AG04450 (cell line): ENCODE measurements at regions not wholly inside any gene's neighbourhood (a gene's known extent, or its start where the extent isn't known, plus 50 kb on each side); places are given as distances from the start of the nearest gene placed in this dataset.

Experiments used
- CTCF ChIA-PET: fragments of 300-600, 350-600 bp; formaldehyde crosslinking; extraction: SDS; loops from one replicate; lab custom pipeline; 2022; ENCODE audit warnings: antibody characterized with exemption, inconsistent platforms; lab: Charles Lee
- POLR2A ChIA-PET: fragments of 350-600 bp; formaldehyde crosslinking; extraction: SDS; loops from one replicate; lab custom pipeline; 2021; ENCODE audit warnings: antibody characterized with exemption, inconsistent platforms; lab: Yijun Ruan, JAX
- DNase-seq: peaks from one replicate; pipeline ENCODE4 v3.0.0-alpha.2; 2011; ENCODE audit warnings: low read depth, low spot score
- H3K27ac ChIP-seq: one replicate; pipeline ENCODE4 v1.5.1; 2012; ENCODE audit warnings: low read depth, low read length, control low read depth
- H3K27me3 ChIP-seq: one replicate; pipeline ENCODE4 v1.6.0; 2012; ENCODE audit warnings: low read length; ENCODE audit not compliant: control insufficient read depth, insufficient read depth
- H3K4me3 ChIP-seq: 2 replicates; pipeline ENCODE4 v1.5.1; 2011; ENCODE audit warnings: mild to moderate bottlenecking, low read depth, low read length, control low read depth
- H3K9me3 ChIP-seq: 2 replicates; pipeline ENCODE4 v1.5.1; 2012; ENCODE audit warnings: low read length; ENCODE audit not compliant: control insufficient read depth, insufficient read depth
- CTCF ChIP-seq: IDR thresholded peaks from 2 replicates; pipeline ENCODE4 v1.5.1; 2011; ENCODE audit warnings: low read depth, low read length, control low read depth, inconsistent platforms

DNA sequence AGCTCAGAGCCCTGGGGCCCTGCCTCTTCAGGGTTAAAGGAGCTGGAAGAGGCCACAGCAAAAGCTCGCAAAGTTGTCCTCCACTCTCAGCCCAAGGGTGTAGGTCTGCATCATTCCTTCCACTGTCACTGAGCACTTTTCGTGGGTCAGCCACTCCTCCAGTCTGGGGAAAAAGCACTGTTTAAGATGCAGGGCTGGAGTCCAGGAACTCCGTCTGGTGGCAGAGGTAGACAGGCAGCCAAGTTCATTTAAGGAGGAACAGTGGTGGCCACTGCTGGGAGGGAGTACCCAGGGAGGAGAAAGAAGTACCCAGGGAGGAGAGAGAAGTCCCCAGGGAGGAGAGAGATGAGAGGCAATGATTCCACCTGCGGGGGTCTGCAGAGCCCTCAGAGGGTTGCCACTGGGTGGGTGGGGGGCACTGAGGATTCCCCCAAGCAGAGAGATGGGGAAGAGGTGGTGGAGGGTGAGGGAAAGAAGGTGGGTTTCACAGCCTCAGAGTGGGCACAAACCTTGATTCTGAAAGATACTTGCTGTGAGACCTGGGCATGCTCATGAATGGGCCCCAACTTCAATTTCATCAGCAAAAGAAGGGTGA is 70.0 kb upstream of the B3GAT1 start:
- POLR2A ChIA-PET = interaction anchor here (0.5 kb wide), 1 partner anchor 431 kb away, joined by 3 read pairs; no protein-coding TSS in a partner anchor

DNA sequence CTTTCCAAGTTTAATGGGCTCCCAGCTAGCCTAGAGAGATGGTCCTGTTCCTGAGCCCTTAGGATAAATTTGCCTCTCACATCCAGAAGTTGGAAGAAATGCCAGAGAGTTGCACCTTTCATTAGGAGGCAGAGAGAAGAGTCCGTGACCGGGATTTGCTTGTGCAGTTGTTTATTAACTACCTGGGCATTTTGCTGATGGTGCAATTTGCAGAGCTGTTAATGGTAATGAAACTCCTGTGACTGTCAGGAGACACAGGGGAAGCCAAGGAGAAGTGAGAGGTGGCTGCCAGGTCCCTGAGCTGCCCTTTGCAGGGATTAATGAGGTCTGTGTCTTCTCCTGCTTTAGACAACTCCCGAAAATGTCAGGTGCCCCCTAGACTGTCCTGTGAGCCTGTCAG is 69.1 kb upstream of the B3GAT1 start:
- Histone ChIP-seq H3K27ac (no peak overlapping the region), H3K4me3 (no peak overlapping the region), H3K27me3 (no peaks in the 10 kb centered on the region), H3K9me3 (peaks cover 77% of the 10 kb centered on the region)
- DNase-seq = no peak
- no peak for TF ChIP-seq CTCF
- ChIA-PET POLR2A (no interaction called here), CTCF (no interaction called here)

More for the DNA sequence above, 70.0 kb upstream of the B3GAT1 start:
- H3K27me3 ChIP-seq = no peaks in the 10 kb centered on the region
- no peak overlapping the region for H3K4me3 ChIP-seq
- CTCF ChIA-PET = no interaction called here
- DNase-seq = no peak
- no peak for TF ChIP-seq CTCF
- H3K27ac ChIP-seq = no peak overlapping the region
- peaks cover 78% of the 10 kb centered on the region for H3K9me3 ChIP-seq

DNA sequence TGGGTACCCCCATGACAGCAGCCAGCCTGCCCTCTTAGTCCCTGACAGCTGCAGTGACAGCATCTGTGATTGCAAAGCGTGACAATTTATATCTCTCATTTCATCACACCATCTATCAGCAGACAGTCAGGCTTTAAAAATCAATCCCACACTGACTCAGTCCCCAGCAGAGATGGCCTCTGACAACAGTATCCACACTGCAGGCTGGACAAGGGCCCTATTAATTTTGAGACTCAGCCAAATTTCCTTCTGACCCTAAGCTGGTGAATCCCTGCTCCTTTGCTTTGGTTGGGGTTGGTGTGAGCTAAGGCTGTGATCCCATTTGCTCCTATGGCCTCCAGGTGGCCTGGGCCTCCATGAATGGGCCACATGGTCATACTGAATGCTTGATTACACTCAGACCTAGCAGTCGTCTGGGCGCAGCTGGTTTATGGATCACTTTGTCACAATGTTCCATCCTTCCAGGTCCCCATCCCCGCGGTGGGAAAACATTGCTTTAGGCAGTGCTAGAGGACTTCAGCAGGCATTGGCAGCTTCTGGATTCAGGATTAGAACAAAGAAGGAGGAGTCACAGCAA is 68.2 kb upstream of the B3GAT1 start:
- no peak for DNase-seq
- Histone ChIP-seq H3K27ac (no peak overlapping the region), H3K27me3 (no peaks in the 10 kb centered on the region), H3K9me3 (peaks cover 77% of the 10 kb centered on the region), H3K4me3 (no peak overlapping the region)
- no peak for TF ChIP-seq CTCF
- CTCF ChIA-PET = no interaction called here
- POLR2A ChIA-PET = no interaction called here

GRCh38 chr11:134479206-134480135 is 67.4 kb upstream of the B3GAT1 start:
- Histone ChIP-seq H3K4me3 (no peak overlapping the region), H3K9me3 (peaks cover 80% of the 10 kb centered on the region), H3K27ac (no peak overlapping the region), H3K27me3 (no peaks in the 10 kb centered on the region)
- ChIA-PET CTCF (no interaction called here), POLR2A (no interaction called here)
- TF ChIP-seq CTCF = no peak
- DNase-seq = no peak

DNA sequence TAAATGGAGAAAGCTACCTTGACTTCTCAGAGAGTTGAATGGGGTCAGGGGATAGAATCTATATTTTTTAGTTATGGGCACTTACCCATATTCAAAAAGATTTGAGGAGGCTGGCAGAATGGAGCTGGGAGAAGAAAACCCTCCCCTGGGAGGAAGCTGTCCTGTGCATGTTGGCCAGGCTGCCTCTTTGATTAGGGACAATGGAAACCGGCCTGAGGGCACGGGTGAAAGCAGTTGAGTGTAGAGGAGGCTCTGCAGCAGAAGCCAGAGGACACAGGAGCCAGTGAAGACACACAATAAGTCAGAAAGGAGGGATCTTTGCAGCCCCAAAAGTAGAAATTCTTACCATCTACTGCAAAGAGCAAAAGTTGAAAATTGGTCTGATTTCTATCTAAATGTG is 66.6 kb upstream of the B3GAT1 start:
- CTCF ChIA-PET = no interaction called here
- H3K27me3 ChIP-seq = no peaks in the 10 kb centered on the region
- DNase-seq = no peak
- no peak overlapping the region for H3K27ac ChIP-seq
- TF ChIP-seq CTCF = no peak
- no peak overlapping the region for H3K4me3 ChIP-seq
- peaks cover 81% of the 10 kb centered on the region for H3K9me3 ChIP-seq
- POLR2A ChIA-PET = no interaction called here
